ENCODE measurements at regions not wholly inside any gene's neighbourhood (a gene's known extent, or its start where the extent isn't known, plus 50 kb on each side); places are given as distances from the start of the nearest gene placed in this dataset.

DNA sequence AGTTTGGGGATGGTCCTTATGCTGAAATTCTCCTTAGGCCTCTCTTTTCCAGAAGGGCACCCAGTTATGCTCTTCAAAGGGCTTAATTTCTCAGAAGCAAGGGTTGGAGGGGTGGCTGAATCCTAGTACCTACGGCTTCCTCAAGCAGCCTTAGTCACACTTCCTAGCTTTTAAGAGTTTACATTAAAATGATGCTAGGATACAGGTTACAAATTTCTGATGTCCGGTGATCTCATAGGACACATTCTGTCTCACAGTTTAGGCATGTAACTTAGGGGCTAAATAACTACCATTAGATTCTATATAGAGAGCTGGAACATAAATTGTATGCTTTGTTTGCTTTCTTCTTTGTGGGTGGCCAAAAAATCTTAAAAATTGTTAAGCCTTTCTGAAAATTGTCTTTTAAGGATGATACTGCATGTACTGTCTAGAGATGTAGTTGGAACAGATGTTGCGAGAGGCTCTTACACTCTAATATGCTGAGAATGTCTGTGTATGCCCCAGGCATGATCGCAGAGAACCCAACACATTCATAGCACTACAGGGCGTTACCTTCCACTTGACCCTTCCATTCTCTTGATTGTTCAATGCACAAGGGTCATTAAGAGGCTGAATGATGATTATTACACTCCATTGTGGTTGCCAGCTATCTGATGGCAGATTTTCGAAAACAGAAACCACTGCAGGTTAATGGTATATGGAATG, 139.1 kb downstream of the TMEM38B start:
- Histone ChIP-seq H3K79me1 (ENCODE audit: insufficient read depth, low read depth, low read length, poor library complexity, severe bottlenecking) (no peaks in the 10 kb centered on the region), H4K20me1 (ENCODE audit: control insufficient read depth, insufficient read depth, insufficient read length) (no peaks in the 10 kb centered on the region), H3K23ac (ENCODE audit: insufficient read length, low read depth, low read length) (no peak overlapping the region), H3K56ac (ENCODE audit: insufficient read length, low read depth, low read length) (no peak overlapping the region), H3K4ac (ENCODE audit: low read depth, low read length) (no peak overlapping the region), H3K9me3 (ENCODE audit: control insufficient read depth, low read depth, low read length) (no peaks in the 10 kb centered on the region), H2BK120ac (ENCODE audit: low read depth, low read length, poor library complexity, severe bottlenecking) (no peak overlapping the region), H3K23me2 (ENCODE audit: insufficient read length, low read depth, low read length, poor library complexity, severe bottlenecking) (no peaks in the 10 kb centered on the region), H4K8ac (replicated peaks; ENCODE audit: insufficient read length, low read depth, low read length) (no peak overlapping the region), H3K9ac (ENCODE audit: extremely low read depth, insufficient read length, low read length) (no peak overlapping the region), H3K79me2 (ENCODE audit: insufficient read depth, low read length) (no peaks in the 10 kb centered on the region), H3K27ac (ENCODE audit: insufficient read length, low read depth, low read length) (no peak overlapping the region), H2AK5ac (ENCODE audit: insufficient read length, low read length) (no peak overlapping the region), H3K4me2 (ENCODE audit: insufficient read depth, insufficient read length, low read length) (no peak overlapping the region), H2BK5ac (ENCODE audit: insufficient read length, low read length) (no peak overlapping the region), H3K14ac (ENCODE audit: insufficient read depth, low read length) (no peak overlapping the region), H3K27me3 (ENCODE audit: insufficient read depth, low read length) (no peaks in the 10 kb centered on the region), H2BK20ac (ENCODE audit: low read depth, low read length, poor library complexity, severe bottlenecking) (no peak overlapping the region), H4K5ac (ENCODE audit: insufficient read length, low read depth, low read length) (no peak overlapping the region), H3K4me1 (ENCODE audit: insufficient read depth, low read length) (no peaks in the 10 kb centered on the region; the same call in 1 of the 2 replicates), H4K91ac (ENCODE audit: insufficient read length, low read depth, low read length) (no peak overlapping the region), H3K18ac (ENCODE audit: insufficient read length, low read depth, low read length) (no peak overlapping the region), H2BK15ac (ENCODE audit: low read depth, low read length) (no peak overlapping the region), H3T11ph (ENCODE audit: low read length) (no peak overlapping the region), H2BK12ac (ENCODE audit: insufficient read length, low read depth, low read length) (no peak overlapping the region), H2AFZ (ENCODE audit: low read length) (no peak overlapping the region)
- no peak overlapping the region for H3K27ac Mint-ChIP-seq
- TF ChIP-seq, protein P1, sequence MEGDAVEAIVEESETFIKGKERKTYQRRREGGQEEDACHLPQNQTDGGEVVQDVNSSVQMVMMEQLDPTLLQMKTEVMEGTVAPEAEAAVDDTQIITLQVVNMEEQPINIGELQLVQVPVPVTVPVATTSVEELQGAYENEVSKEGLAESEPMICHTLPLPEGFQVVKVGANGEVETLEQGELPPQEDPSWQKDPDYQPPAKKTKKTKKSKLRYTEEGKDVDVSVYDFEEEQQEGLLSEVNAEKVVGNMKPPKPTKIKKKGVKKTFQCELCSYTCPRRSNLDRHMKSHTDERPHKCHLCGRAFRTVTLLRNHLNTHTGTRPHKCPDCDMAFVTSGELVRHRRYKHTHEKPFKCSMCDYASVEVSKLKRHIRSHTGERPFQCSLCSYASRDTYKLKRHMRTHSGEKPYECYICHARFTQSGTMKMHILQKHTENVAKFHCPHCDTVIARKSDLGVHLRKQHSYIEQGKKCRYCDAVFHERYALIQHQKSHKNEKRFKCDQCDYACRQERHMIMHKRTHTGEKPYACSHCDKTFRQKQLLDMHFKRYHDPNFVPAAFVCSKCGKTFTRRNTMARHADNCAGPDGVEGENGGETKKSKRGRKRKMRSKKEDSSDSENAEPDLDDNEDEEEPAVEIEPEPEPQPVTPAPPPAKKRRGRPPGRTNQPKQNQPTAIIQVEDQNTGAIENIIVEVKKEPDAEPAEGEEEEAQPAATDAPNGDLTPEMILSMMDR (conservative IDR thresholded peaks at IDR 0.05) = no peak
- no peak for DNase-seq
- H3K4me3 Mint-ChIP-seq = no peak overlapping the region
- H3K4me1 Mint-ChIP-seq = peaks cover 18 to 22% of the 10 kb centered on the region in 2 experiments
- no peaks in the 10 kb centered on the region for H3K27me3 Mint-ChIP-seq (ENCODE audit: low read depth)
- no peaks in the 10 kb centered on the region for H3K9me3 Mint-ChIP-seq
- no peaks in the 10 kb centered on the region for H3K36me3 Mint-ChIP-seq (ENCODE audit: insufficient read depth in 1 of 3, low read depth in 3 of 3)
- no CpG with 5 or more reads among the region's 6 CpGs for WGBS (ENCODE audit: extremely low coverage, insufficient read length, low lambda C conversion rate)

Data from H9 (cell line).